ENCODE measurements at regions not wholly inside any gene's neighbourhood (a gene's known extent, or its start where the extent isn't known, plus 50 kb on each side); places are given as distances from the start of the nearest gene placed in this dataset.

GRCh38 chr9:91100878-91101450 lies 260.8 kb downstream of the AUH start:
- Mint-ChIP-seq H3K4me1 (ENCODE audit: insufficient read depth, unreplicated experiment) (peaks cover 34% of the 10 kb centered on the region), H3K9me3 (ENCODE audit: unreplicated experiment) (no peaks in the 10 kb centered on the region), H3K36me3 (ENCODE audit: insufficient read depth, unreplicated experiment) (peaks cover 5% of the 10 kb centered on the region), H3K4me3 (ENCODE audit: unreplicated experiment) (peak overlapping the region; percentile 38), H3K27ac (ENCODE audit: low read depth, unreplicated experiment) (peak overlapping the region; percentile 43), H3K27me3 (ENCODE audit: insufficient read depth, unreplicated experiment) (no peaks in the 10 kb centered on the region)
- BruUV-seq (replicated peaks), result no TSS peak
- DNase-seq (ENCODE audit: unreplicated experiment), result peak; percentile 31
- TF ChIP-seq CTCF (IDR thresholded peaks at IDR 0.05; ENCODE audit: unreplicated experiment), result no peak
- ChIA-PET POLR2A (interaction anchor here (0.7 to 2.5 kb wide), 18 partner anchors 10 to 186 kb away, joined by 3 to 17 read pairs (median 5); no protein-coding TSS in a partner anchor), CTCF (interaction anchor here (0.7 to 2.7 kb wide), 4 partner anchors 12 to 29 kb away, joined by 3 to 14 read pairs (median 5); no protein-coding TSS in a partner anchor)
- intact Hi-C loops (cut with micrococcal nuclease), result no loop called here

- BruUV-seq (replicated peaks), result no TSS peak
- intact Hi-C loops (cut with micrococcal nuclease), result no loop called here
- TF ChIP-seq CTCF (IDR thresholded peaks at IDR 0.05; ENCODE audit: unreplicated experiment), result no peak
- Mint-ChIP-seq H3K36me3 (ENCODE audit: insufficient read depth, unreplicated experiment) (peaks cover 5% of the 10 kb centered on the region), H3K27ac (ENCODE audit: low read depth, unreplicated experiment) (peak overlapping the region; percentile 77), H3K9me3 (ENCODE audit: unreplicated experiment) (no peaks in the 10 kb centered on the region), H3K27me3 (ENCODE audit: insufficient read depth, unreplicated experiment) (no peaks in the 10 kb centered on the region), H3K4me1 (ENCODE audit: insufficient read depth, unreplicated experiment) (peaks cover 34% of the 10 kb centered on the region), H3K4me3 (ENCODE audit: unreplicated experiment) (no peak overlapping the region)
- ChIA-PET POLR2A (interaction anchor here (0.7 to 2.5 kb wide), 7 partner anchors 12 to 910 kb away, joined by 3 to 9 read pairs (median 4); no protein-coding TSS in a partner anchor), CTCF (no interaction called here)
- DNase-seq (ENCODE audit: unreplicated experiment), result no peak
Observed at GRCh38 chr9:91101611-91102168, 260.0 kb downstream of the AUH start.

- intact Hi-C loops (cut with micrococcal nuclease), result no loop called here
Observed at GRCh38 chr9:91102269-91102668, 259.4 kb downstream of the AUH start.

More at GRCh38 chr9:91102269-91102668, 259.4 kb downstream of the AUH start:
- H3K9me3 Mint-ChIP-seq (ENCODE audit: unreplicated experiment), result no peaks in the 10 kb centered on the region
- TF ChIP-seq CTCF (IDR thresholded peaks at IDR 0.05; ENCODE audit: unreplicated experiment), result no peak
- ChIA-PET CTCF (no interaction called here), POLR2A (interaction anchor here (0.6 to 2.5 kb wide), 9 partner anchors 13 to 909 kb away, joined by 3 to 9 read pairs (median 4); no protein-coding TSS in a partner anchor)
- H3K36me3 Mint-ChIP-seq (ENCODE audit: insufficient read depth, unreplicated experiment), result peaks cover 5% of the 10 kb centered on the region
- H3K4me3 Mint-ChIP-seq (ENCODE audit: unreplicated experiment), result no peak overlapping the region
- H3K27me3 Mint-ChIP-seq (ENCODE audit: insufficient read depth, unreplicated experiment), result no peaks in the 10 kb centered on the region
- DNase-seq (ENCODE audit: unreplicated experiment), result no peak
- H3K4me1 Mint-ChIP-seq (ENCODE audit: insufficient read depth, unreplicated experiment), result peaks cover 34% of the 10 kb centered on the region
- peak overlapping the region; percentile 77 for H3K27ac Mint-ChIP-seq (ENCODE audit: low read depth, unreplicated experiment)
- BruUV-seq (replicated peaks), result no TSS peak

All from MCF 10A (cell line).